HepG2 (cell line): ENCODE measurements at regions not wholly inside any gene's neighbourhood (a gene's known extent, or its start where the extent isn't known, plus 50 kb on each side); places are given as distances from the start of the nearest gene placed in this dataset.

Source experiments
- ATAC-seq: fragments of 200-7000 bp; cut with Tn5 transposase; 3 replicates; pipeline ENCODE4 v1.9.1; 2020; ENCODE audit warnings: mild to moderate bottlenecking, moderate library complexity
- BruUV-seq: library from RNA; stranded (reverse); fragments of 400-500 nt; replicated peaks from 2 replicates; lab custom pipeline; 2021; lab: Mats Ljungman, UMichigan
- CTCF ChIA-PET: fragments of 300-600 bp; formaldehyde crosslinking; extraction: SDS; loops from one replicate; lab custom pipeline; 2021; ENCODE audit warnings: low total read pairs, inconsistent platforms, low intra/inter-chr PET ratio; lab: Yijun Ruan, JAX
- POLR2A ChIA-PET: fragments of 350-600 bp; sonication (Branson Sonifier 250); formaldehyde crosslinking; loops from one replicate; lab custom pipeline; 2020; ENCODE audit warnings: antibody characterized with exemption, inconsistent platforms; lab: Yijun Ruan, JAX
- DNase-seq: peaks from one replicate; pipeline ENCODE4 v3.0.0-alpha.2; 2015; ENCODE audit warnings: low spot score
- FAIRE-seq: peaks from 3 replicates; lab custom pipeline; 2011; peaks lifted over from hg19 to GRCh38; lab: Jason Lieb, UNC
- H2AFZ ChIP-seq: one replicate; pipeline ENCODE4 v1.6.1; 2011; ENCODE audit warnings: low read length, inconsistent platforms
- H3K27ac ChIP-seq: fragments of 300-600 bp; 3 replicates; pipeline ENCODE4 v1.8.0; 2011; ENCODE audit warnings: mixed run types, mild to moderate bottlenecking, mixed read lengths, low read length, inconsistent platforms; ENCODE audit not compliant: insufficient read depth; ENCODE audit errors: extremely low read length
- H3K27me3 ChIP-seq, 2 experiments: fragments of 200-600 bp in 1 of 2; 2 replicates in 1 of 2; 3 replicates in 1 of 2; pipeline versions ENCODE4 v1.6.0 to v1.8.0; 2011; ENCODE audit warnings: low read length in 2 of 2, mild to moderate bottlenecking in 2 of 2, moderate library complexity in 2 of 2, inconsistent platforms in 1 of 2; ENCODE audit not compliant: insufficient read depth in 2 of 2, control insufficient read depth in 1 of 2
- H3K36me3 ChIP-seq, 2 experiments: fragments of 200-600 bp in 1 of 2; replicated peaks in 1 of 2; 2 replicates in 1 of 2; 3 replicates in 1 of 2; pipeline versions ENCODE4 v1.5.1 to v1.8.0; 2011; ENCODE audit warnings: low read length in 2 of 2, inconsistent platforms in 1 of 2; ENCODE audit not compliant: insufficient read depth in 2 of 2, control insufficient read depth in 1 of 2
- H3K4me1 ChIP-seq: 2 replicates; pipeline ENCODE4 v1.5.1; 2012; ENCODE audit warnings: low read length, inconsistent platforms; ENCODE audit not compliant: insufficient read depth
- H3K4me2 ChIP-seq: 2 replicates; pipeline ENCODE4 v1.6.0; 2011; ENCODE audit warnings: low read depth, low read length, inconsistent platforms
- H3K4me3 ChIP-seq, 3 experiments: fragments of 200-600 bp in 1 of 3; sonication (generic), shearing (Covaris generic) in 1 of 3; replicated peaks in 1 of 3; 2 replicates each; pipeline ENCODE4 v1.5.1; 2011 to 2016; ENCODE audit warnings: low read length in 3 of 3, inconsistent platforms in 2 of 3, low read depth in 2 of 3, mild to moderate bottlenecking in 2 of 3, control low read depth in 1 of 3, mixed read lengths in 1 of 3; ENCODE audit not compliant: insufficient read depth in 1 of 3
- H3K79me2 ChIP-seq: one replicate; pipeline ENCODE4 v1.6.1; 2011; ENCODE audit warnings: low read length, inconsistent platforms; ENCODE audit not compliant: insufficient read depth
- H3K9ac ChIP-seq: 2 replicates; pipeline ENCODE4 v1.6.0; 2011; ENCODE audit warnings: mild to moderate bottlenecking, low read depth, low read length, inconsistent platforms; ENCODE audit not compliant: insufficient read depth
- H3K9me3 ChIP-seq: 2 replicates; pipeline ENCODE4 v1.5.1; 2012; ENCODE audit warnings: mild to moderate bottlenecking, low read length
- H4K20me1 ChIP-seq: 2 replicates; pipeline ENCODE4 v1.6.0; 2011; ENCODE audit warnings: inconsistent platforms, mild to moderate bottlenecking, low read length, moderate library complexity; ENCODE audit not compliant: insufficient read depth
- CCAR2 ChIP-seq: fragments of 200-400 bp; formaldehyde crosslinking; optimal IDR thresholded peaks from 2 replicates; pipeline ENCODE3; 2018; ENCODE audit warnings: low read depth, mild to moderate bottlenecking, low read length, moderate library complexity
- HOXA5 ChIP-seq: sonication (generic); formaldehyde crosslinking; IDR thresholded peaks from 2 replicates; pipeline ENCODE4 v1.4.0; 2020; ENCODE audit warnings: missing genetic modification reagents
- KAT2B ChIP-seq: fragments of 150-350 bp; IDR thresholded peaks from 2 replicates; pipeline ENCODE4 v1.6.1; 2014; ENCODE audit warnings: low read depth, low read length, borderline replicate concordance
- MEIS2 ChIP-seq: sonication (generic); formaldehyde crosslinking; IDR thresholded peaks from 2 replicates; pipeline ENCODE4 v1.9.0; 2021; ENCODE audit warnings: mild to moderate bottlenecking, missing genetic modification reagents
- MZF1 ChIP-seq: sonication (generic); formaldehyde crosslinking; IDR thresholded peaks from 2 replicates; pipeline ENCODE4 v1.8.1; 2023; ENCODE audit warnings: mild to moderate bottlenecking, missing genetic modification reagents, borderline replicate concordance
- XRCC5 ChIP-seq: fragments of 200-400 bp; formaldehyde crosslinking; optimal IDR thresholded peaks from 2 replicates; pipeline ENCODE3; 2017; ENCODE audit warnings: mild to moderate bottlenecking, low read length
- ZNF441 ChIP-seq: sonication (generic); formaldehyde crosslinking; IDR thresholded peaks from 2 replicates; pipeline ENCODE4 v1.7.0; 2021; ENCODE audit warnings: missing genetic modification reagents, borderline replicate concordance
- WGBS: methylation state at CpG from one replicate; pipeline ENCODE4 v1.1.6; 2017; ENCODE audit warnings: low lambda C conversion rate; 5-methylcytosine and 5-hydroxymethylcytosine counted together
- in situ Hi-C: cut with HindIII; loops from 2 replicates; pipeline ENCODE4 v1.10.0; 2017; ENCODE audit warnings: low pct_unique_long_range_greater_than_20kb; ENCODE audit not compliant: extremely low pct_ligation_motif_present
- intact Hi-C: fragments of 100-400 bp; cut with micrococcal nuclease; formaldehyde crosslinking; loops from one replicate; pipeline ENCODE4 v1.10.0; 2022; ENCODE audit not compliant: unreplicated experiment
- TF ChIP-seq, protein P1 (sequence below): IDR thresholded peaks from 2 replicates; pipeline ENCODE4 v1.6.1; 2016; ENCODE audit warnings: low read depth, control low read depth
- TF ChIP-seq, protein P2 (sequence below): sonication (generic); formaldehyde crosslinking; IDR thresholded peaks from 2 replicates; pipeline ENCODE4 v1.4.0; 2020; ENCODE audit warnings: missing genetic modification reagents, mild to moderate bottlenecking, borderline replicate concordance
- TF ChIP-seq, protein P3 (sequence below): sonication (generic); formaldehyde crosslinking; IDR thresholded peaks from 2 replicates; pipeline ENCODE4 v1.8.0; 2022; ENCODE audit warnings: missing genetic modification reagents, mild to moderate bottlenecking, moderate library complexity, borderline replicate concordance

DNA sequence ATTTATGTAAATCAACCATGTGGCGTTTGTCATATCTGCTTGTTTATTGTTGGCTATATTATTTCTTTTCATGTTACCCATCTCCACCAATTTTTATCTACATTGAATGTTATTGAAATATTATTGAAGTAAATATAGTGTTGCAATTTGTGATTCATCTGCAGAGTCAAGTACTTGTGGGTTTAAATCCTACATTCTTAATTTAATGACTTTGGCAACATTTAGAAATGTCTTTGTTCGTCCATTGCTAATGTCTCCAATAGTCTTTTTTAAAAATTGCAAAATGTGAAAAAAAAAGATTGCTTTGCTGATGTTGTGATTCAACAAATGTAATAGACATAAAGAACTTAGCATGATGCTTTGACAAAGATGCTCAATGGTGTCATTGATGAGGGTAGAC, 1572.8 kb upstream of the PIK3C3 start:
- no peak for DNase-seq

More for the DNA sequence above, 1572.8 kb upstream of the PIK3C3 start:
- no peaks in the 10 kb centered on the region for H4K20me1 ChIP-seq
- TF ChIP-seq, protein P1, sequence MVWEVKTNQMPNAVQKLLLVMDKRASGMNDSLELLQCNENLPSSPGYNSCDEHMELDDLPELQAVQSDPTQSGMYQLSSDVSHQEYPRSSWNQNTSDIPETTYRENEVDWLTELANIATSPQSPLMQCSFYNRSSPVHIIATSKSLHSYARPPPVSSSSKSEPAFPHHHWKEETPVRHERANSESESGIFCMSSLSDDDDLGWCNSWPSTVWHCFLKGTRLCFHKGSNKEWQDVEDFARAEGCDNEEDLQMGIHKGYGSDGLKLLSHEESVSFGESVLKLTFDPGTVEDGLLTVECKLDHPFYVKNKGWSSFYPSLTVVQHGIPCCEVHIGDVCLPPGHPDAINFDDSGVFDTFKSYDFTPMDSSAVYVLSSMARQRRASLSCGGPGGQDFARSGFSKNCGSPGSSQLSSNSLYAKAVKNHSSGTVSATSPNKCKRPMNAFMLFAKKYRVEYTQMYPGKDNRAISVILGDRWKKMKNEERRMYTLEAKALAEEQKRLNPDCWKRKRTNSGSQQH (CRISPR knock-in tag) = no peak
- TF ChIP-seq, protein P2, sequence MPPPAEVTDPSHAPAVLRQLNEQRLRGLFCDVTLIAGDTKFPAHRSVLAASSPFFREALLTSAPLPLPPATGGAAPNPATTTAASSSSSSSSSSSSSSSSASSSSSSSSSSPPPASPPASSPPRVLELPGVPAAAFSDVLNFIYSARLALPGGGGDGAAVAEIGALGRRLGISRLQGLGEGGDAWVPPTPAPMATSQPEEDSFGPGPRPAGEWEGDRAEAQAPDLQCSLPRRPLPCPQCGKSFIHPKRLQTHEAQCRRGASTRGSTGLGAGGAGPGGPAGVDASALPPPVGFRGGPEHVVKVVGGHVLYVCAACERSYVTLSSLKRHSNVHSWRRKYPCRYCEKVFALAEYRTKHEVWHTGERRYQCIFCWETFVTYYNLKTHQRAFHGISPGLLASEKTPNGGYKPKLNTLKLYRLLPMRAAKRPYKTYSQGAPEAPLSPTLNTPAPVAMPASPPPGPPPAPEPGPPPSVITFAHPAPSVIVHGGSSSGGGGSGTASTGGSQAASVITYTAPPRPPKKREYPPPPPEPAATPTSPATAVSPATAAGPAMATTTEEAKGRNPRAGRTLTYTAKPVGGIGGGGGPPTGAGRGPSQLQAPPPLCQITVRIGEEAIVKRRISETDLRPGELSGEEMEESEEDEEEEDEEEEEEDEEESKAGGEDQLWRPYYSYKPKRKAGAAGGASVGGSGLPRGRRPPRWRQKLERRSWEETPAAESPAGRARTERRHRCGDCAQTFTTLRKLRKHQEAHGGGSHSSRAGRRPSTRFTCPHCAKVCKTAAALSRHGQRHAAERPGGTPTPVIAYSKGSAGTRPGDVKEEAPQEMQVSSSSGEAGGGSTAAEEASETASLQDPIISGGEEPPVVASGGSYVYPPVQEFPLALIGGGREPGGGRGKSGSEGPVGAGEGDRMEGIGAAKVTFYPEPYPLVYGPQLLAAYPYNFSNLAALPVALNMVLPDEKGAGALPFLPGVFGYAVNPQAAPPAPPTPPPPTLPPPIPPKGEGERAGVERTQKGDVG (CRISPR knock-in tag) = no peak
- no peak for TF ChIP-seq KAT2B
- no peak for TF ChIP-seq XRCC5
- no peak for TF ChIP-seq CCAR2
- TF ChIP-seq, protein P3, sequence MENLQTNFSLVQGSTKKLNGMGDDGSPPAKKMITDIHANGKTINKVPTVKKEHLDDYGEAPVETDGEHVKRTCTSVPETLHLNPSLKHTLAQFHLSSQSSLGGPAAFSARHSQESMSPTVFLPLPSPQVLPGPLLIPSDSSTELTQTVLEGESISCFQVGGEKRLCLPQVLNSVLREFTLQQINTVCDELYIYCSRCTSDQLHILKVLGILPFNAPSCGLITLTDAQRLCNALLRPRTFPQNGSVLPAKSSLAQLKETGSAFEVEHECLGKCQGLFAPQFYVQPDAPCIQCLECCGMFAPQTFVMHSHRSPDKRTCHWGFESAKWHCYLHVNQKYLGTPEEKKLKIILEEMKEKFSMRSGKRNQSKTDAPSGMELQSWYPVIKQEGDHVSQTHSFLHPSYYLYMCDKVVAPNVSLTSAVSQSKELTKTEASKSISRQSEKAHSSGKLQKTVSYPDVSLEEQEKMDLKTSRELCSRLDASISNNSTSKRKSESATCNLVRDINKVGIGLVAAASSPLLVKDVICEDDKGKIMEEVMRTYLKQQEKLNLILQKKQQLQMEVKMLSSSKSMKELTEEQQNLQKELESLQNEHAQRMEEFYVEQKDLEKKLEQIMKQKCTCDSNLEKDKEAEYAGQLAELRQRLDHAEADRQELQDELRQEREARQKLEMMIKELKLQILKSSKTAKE (CRISPR knock-in tag) = no peak
- no peak for TF ChIP-seq ZNF441 (CRISPR knock-in tag)
- no peak for TF ChIP-seq MZF1
- no peak for TF ChIP-seq MEIS2 (CRISPR knock-in tag)
- no peak for TF ChIP-seq HOXA5 (CRISPR knock-in tag)
- no TSS peak for BruUV-seq
- intact Hi-C loops (no loop called here), in situ Hi-C loops (no loop called here)
- CTCF ChIA-PET = no interaction called here
- 0% methylated on average over 2 of the region's 2 CpGs for WGBS
- H2AFZ ChIP-seq = no peak overlapping the region
- H3K4me3 ChIP-seq = no peak overlapping the region
- H3K36me3 ChIP-seq = no peaks in the 10 kb centered on the region
- H3K27me3 ChIP-seq = no peaks in the 10 kb centered on the region
- no peaks in the 10 kb centered on the region for H3K4me1 ChIP-seq
- H3K27ac ChIP-seq = no peak overlapping the region
- H3K79me2 ChIP-seq = no peaks in the 10 kb centered on the region
- no peaks in the 10 kb centered on the region for H3K9me3 ChIP-seq
- H3K4me2 ChIP-seq = no peak overlapping the region
- H3K9ac ChIP-seq = no peak overlapping the region
- POLR2A ChIA-PET = no interaction called here
- FAIRE-seq (no peak), ATAC-seq (no peak)
